ENCODE measurements at regions not wholly inside any gene's neighbourhood (a gene's known extent, or its start where the extent isn't known, plus 50 kb on each side); places are given as distances from the start of the nearest gene placed in this dataset.

GRCh38 chr10:50936335-50936734 lies 50.9 kb upstream of the A1CF start:
- Histone ChIP-seq H3K36me3 (no peaks in the 10 kb centered on the region), H3K27me3 (no peaks in the 10 kb centered on the region), H3K27ac (no peak overlapping the region), H3K4me3 (no peak overlapping the region), H3K9me3 (no peaks in the 10 kb centered on the region), H3K4me1 (peaks cover 0 to 5% (median 0%) of the 10 kb centered on the region in 4 donors)
- no peak for DNase-seq
- no peak for TF ChIP-seq CTCF (IDR thresholded peaks at IDR 0.05)
- TF ChIP-seq POLR2AphosphoS5 (IDR thresholded peaks at IDR 0.05): no peak
- TF ChIP-seq POLR2A (IDR thresholded peaks at IDR 0.05): no peak
- TF ChIP-seq EP300 (IDR thresholded peaks at IDR 0.05): no peak
- intact Hi-C loops (cut with DNase I): no loop called here

- no peak for DNase-seq
- peaks cover 0 to 5% (median 0%) of the 10 kb centered on the region in 4 donors for H3K4me1 ChIP-seq
- H3K27me3 ChIP-seq: no peaks in the 10 kb centered on the region
- TF ChIP-seq POLR2AphosphoS5 (IDR thresholded peaks at IDR 0.05) (no peak), POLR2A (IDR thresholded peaks at IDR 0.05) (no peak), CTCF (IDR thresholded peaks at IDR 0.05) (peak in 3 of 4 experiments; percentile 22 to 33 (median 27)), EP300 (IDR thresholded peaks at IDR 0.05) (no peak)
- intact Hi-C loops (cut with DNase I): no loop called here
- H3K27ac ChIP-seq: no peak overlapping the region
- no peak overlapping the region for H3K4me3 ChIP-seq
- H3K9me3 ChIP-seq: no peaks in the 10 kb centered on the region
- H3K36me3 ChIP-seq: no peaks in the 10 kb centered on the region
- 38 to 44% methylated on average over 4 of the region's 4 CpGs for WGBS, 2 donors
These were observed 51.9 kb upstream of the A1CF start for GRCh38 chr10:50937230-50937907.

- Histone ChIP-seq H3K9me3 (no peaks in the 10 kb centered on the region), H3K36me3 (no peaks in the 10 kb centered on the region), H3K27me3 (no peaks in the 10 kb centered on the region), H3K4me3 (no peak overlapping the region), H3K27ac (no peak overlapping the region), H3K4me1 (peaks cover 0 to 5% (median 0%) of the 10 kb centered on the region in 4 donors)
- intact Hi-C loops (cut with DNase I): no loop called here
- 80 to 87% methylated on average over 3 of the region's 3 CpGs for WGBS, 2 donors
- TF ChIP-seq POLR2A (IDR thresholded peaks at IDR 0.05) (no peak), CTCF (IDR thresholded peaks at IDR 0.05) (no peak), EP300 (IDR thresholded peaks at IDR 0.05) (no peak), POLR2AphosphoS5 (IDR thresholded peaks at IDR 0.05) (no peak)
- no peak for DNase-seq
These were observed 56.2 kb upstream of the A1CF start for GRCh38 chr10:50941629-50942028.

- peaks cover 0 to 5% (median 0%) of the 10 kb centered on the region in 4 donors for H3K4me1 ChIP-seq
- H3K36me3 ChIP-seq: no peaks in the 10 kb centered on the region
- intact Hi-C loops (cut with DNase I): no loop called here
- no peak overlapping the region for H3K27ac ChIP-seq
- no peaks in the 10 kb centered on the region for H3K27me3 ChIP-seq
- no peak for TF ChIP-seq POLR2AphosphoS5 (IDR thresholded peaks at IDR 0.05)
- TF ChIP-seq CTCF (IDR thresholded peaks at IDR 0.05): no peak
- TF ChIP-seq EP300 (IDR thresholded peaks at IDR 0.05): no peak
- no peak for TF ChIP-seq POLR2A (IDR thresholded peaks at IDR 0.05)
- 72 to 85% methylated on average over 6 of the region's 6 CpGs for WGBS, 2 donors
- H3K4me3 ChIP-seq: no peak overlapping the region
- H3K9me3 ChIP-seq: no peaks in the 10 kb centered on the region
- DNase-seq: no peak
These were observed 61.8 kb upstream of the A1CF start for GRCh38 chr10:50946991-50947781.

Data from sigmoid colon (tissue), 6 donors.